ENCODE measurements at regions not wholly inside any gene's neighbourhood (a gene's known extent, or its start where the extent isn't known, plus 50 kb on each side); places are given as distances from the start of the nearest gene placed in this dataset.
"Not testable (repeated sequence)": the region's sequence is repeated elsewhere in the genome, so short reads cannot be mapped to it uniquely, and the experiment has no call there.

GRCh38 chr3:69657030-69657429, 82.2 kb upstream of the MITF start:
- not testable (repeated sequence) for H3K9me3 ChIP-seq (ENCODE audit: control insufficient read depth in 2 of 2, low read length in 2 of 2); H3K4me3 ChIP-seq (ENCODE audit: low read depth, low read length); H3K27me3 ChIP-seq (ENCODE audit: control insufficient read depth, insufficient read depth, low read length); H3K27me3 Mint-ChIP-seq; DNase-seq; H3K4me1 Mint-ChIP-seq; H3K36me3 ChIP-seq (ENCODE audit: control insufficient read depth, insufficient read depth, low read length); H3K36me3 Mint-ChIP-seq; ATAC-seq (ENCODE audit: low read depth in 2 of 2); H3K9me3 Mint-ChIP-seq; H3K4me1 ChIP-seq (ENCODE audit: control insufficient read depth, insufficient read depth, low read length, poor library complexity, severe bottlenecking); H3K4me3 Mint-ChIP-seq; H3K27ac Mint-ChIP-seq; H3K27ac ChIP-seq (ENCODE audit: insufficient read depth, low read length, poor library complexity, severe bottlenecking)

GRCh38 chr3:69651765-69652164, 87.5 kb upstream of the MITF start:
- no peaks in the 10 kb centered on the region for H3K4me1 ChIP-seq (ENCODE audit: control insufficient read depth, insufficient read depth, low read length, poor library complexity, severe bottlenecking)
- Mint-ChIP-seq H3K4me1 (peaks cover 0 to 2% (median 0%) of the 10 kb centered on the region in 4 donors), H3K27ac (no peak overlapping the region), H3K27me3 (no peaks in the 10 kb centered on the region), H3K36me3 (no peaks in the 10 kb centered on the region), H3K9me3 (peaks cover 0 to under 1% (median 0%) of the 10 kb centered on the region in 7 donors), H3K4me3 (no peak overlapping the region)
- H3K27me3 ChIP-seq (ENCODE audit: control insufficient read depth, insufficient read depth, low read length), result no peaks in the 10 kb centered on the region
- H3K4me3 ChIP-seq (ENCODE audit: low read depth, low read length), result no peak overlapping the region
- H3K27ac ChIP-seq (ENCODE audit: insufficient read depth, low read length, poor library complexity, severe bottlenecking), result no peak overlapping the region
- DNase-seq (no peak), ATAC-seq (ENCODE audit: low read depth in 2 of 2) (no peak)
- H3K9me3 ChIP-seq (ENCODE audit: control insufficient read depth in 2 of 2, low read length in 2 of 2), result no peaks in the 10 kb centered on the region
- H3K36me3 ChIP-seq (ENCODE audit: control insufficient read depth, insufficient read depth, low read length), result no peaks in the 10 kb centered on the region

DNA sequence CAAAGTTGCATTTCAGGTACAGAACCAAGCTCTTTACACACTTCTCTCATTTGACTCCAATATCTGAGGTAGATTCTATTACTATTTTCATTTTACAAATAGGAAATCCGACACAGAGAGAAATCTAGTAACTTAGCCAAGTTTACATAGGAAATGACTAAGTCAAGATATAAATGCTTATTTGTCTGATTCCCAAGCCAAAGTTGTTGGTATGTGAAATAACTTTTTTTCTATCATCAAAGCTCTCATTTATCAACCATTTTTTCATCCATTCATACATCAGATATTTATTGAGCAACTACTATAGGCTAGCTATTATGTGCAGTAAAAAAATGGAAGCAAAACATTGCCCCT, 89.2 kb upstream of the MITF start:
- Histone ChIP-seq H3K4me1 (ENCODE audit: control insufficient read depth, insufficient read depth, low read length, poor library complexity, severe bottlenecking) (no peaks in the 10 kb centered on the region), H3K4me3 (ENCODE audit: low read depth, low read length) (no peak overlapping the region), H3K27me3 (ENCODE audit: control insufficient read depth, insufficient read depth, low read length) (no peaks in the 10 kb centered on the region), H3K36me3 (ENCODE audit: control insufficient read depth, insufficient read depth, low read length) (no peaks in the 10 kb centered on the region), H3K27ac (ENCODE audit: insufficient read depth, low read length, poor library complexity, severe bottlenecking) (no peak overlapping the region), H3K9me3 (ENCODE audit: control insufficient read depth in 2 of 2, low read length in 2 of 2) (no peaks in the 10 kb centered on the region)
- no peaks in the 10 kb centered on the region for H3K36me3 Mint-ChIP-seq
- no peak overlapping the region for H3K27ac Mint-ChIP-seq
- no peak for DNase-seq
- ATAC-seq (ENCODE audit: low read depth in 2 of 2), result no peak
- no peak overlapping the region for H3K4me3 Mint-ChIP-seq
- H3K9me3 Mint-ChIP-seq, result peaks cover 0 to 3% (median 0%) of the 10 kb centered on the region in 7 donors
- H3K27me3 Mint-ChIP-seq, result no peaks in the 10 kb centered on the region
- no peaks in the 10 kb centered on the region for H3K4me1 Mint-ChIP-seq

GRCh38 chr3:69649120-69650065, 89.9 kb upstream of the MITF start:
- Histone ChIP-seq H3K9me3 (ENCODE audit: control insufficient read depth in 2 of 2, low read length in 2 of 2) (no peaks in the 10 kb centered on the region), H3K36me3 (ENCODE audit: control insufficient read depth, insufficient read depth, low read length) (no peaks in the 10 kb centered on the region), H3K27me3 (ENCODE audit: control insufficient read depth, insufficient read depth, low read length) (no peaks in the 10 kb centered on the region), H3K27ac (ENCODE audit: insufficient read depth, low read length, poor library complexity, severe bottlenecking) (no peak overlapping the region), H3K4me1 (ENCODE audit: control insufficient read depth, insufficient read depth, low read length, poor library complexity, severe bottlenecking) (no peaks in the 10 kb centered on the region), H3K4me3 (ENCODE audit: low read depth, low read length) (no peak overlapping the region)
- Mint-ChIP-seq H3K4me3 (no peak overlapping the region), H3K27ac (no peak overlapping the region), H3K9me3 (peaks cover 0 to 3% (median 0%) of the 10 kb centered on the region in 7 donors), H3K27me3 (no peaks in the 10 kb centered on the region), H3K36me3 (no peaks in the 10 kb centered on the region), H3K4me1 (no peaks in the 10 kb centered on the region)
- ATAC-seq (ENCODE audit: low read depth in 2 of 2) (no peak), DNase-seq (no peak)

DNA sequence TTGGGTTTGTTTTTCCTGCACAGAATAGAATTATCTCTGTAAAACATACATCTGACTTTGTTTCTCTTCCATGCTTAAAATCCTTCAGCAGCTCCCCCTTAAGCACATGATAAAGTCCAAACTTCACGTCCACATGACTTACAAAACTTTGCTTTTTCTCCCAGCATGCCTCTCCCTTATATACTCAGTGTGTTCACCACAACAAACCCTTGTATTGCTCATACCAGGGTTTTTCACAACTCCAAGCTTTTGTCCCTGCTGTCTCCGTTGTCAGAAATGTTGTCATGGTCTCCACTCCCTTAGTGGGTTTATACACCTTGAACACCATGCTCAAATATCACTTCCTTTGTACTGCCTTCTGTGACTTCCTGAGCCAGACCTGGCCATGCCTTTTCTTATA, 91.1 kb upstream of the MITF start:
- Histone ChIP-seq H3K9me3 (ENCODE audit: control insufficient read depth in 2 of 2, low read length in 2 of 2) (no peaks in the 10 kb centered on the region), H3K27me3 (ENCODE audit: control insufficient read depth, insufficient read depth, low read length) (no peaks in the 10 kb centered on the region), H3K36me3 (ENCODE audit: control insufficient read depth, insufficient read depth, low read length) (no peaks in the 10 kb centered on the region), H3K4me3 (ENCODE audit: low read depth, low read length) (no peak overlapping the region), H3K27ac (ENCODE audit: insufficient read depth, low read length, poor library complexity, severe bottlenecking) (no peak overlapping the region), H3K4me1 (ENCODE audit: control insufficient read depth, insufficient read depth, low read length, poor library complexity, severe bottlenecking) (no peaks in the 10 kb centered on the region)
- Mint-ChIP-seq H3K36me3 (no peaks in the 10 kb centered on the region), H3K4me3 (no peak overlapping the region), H3K9me3 (peaks cover 0 to 3% (median 0%) of the 10 kb centered on the region in 7 donors), H3K4me1 (no peaks in the 10 kb centered on the region), H3K27ac (no peak overlapping the region), H3K27me3 (no peaks in the 10 kb centered on the region)
- ATAC-seq (ENCODE audit: low read depth in 2 of 2) (no peak), DNase-seq (no peak)

- Histone ChIP-seq H3K36me3 (ENCODE audit: control insufficient read depth, insufficient read depth, low read length) (no peaks in the 10 kb centered on the region), H3K27me3 (ENCODE audit: control insufficient read depth, insufficient read depth, low read length) (no peaks in the 10 kb centered on the region), H3K27ac (ENCODE audit: insufficient read depth, low read length, poor library complexity, severe bottlenecking) (no peak overlapping the region), H3K4me1 (ENCODE audit: control insufficient read depth, insufficient read depth, low read length, poor library complexity, severe bottlenecking) (no peaks in the 10 kb centered on the region), H3K9me3 (ENCODE audit: control insufficient read depth in 2 of 2, low read length in 2 of 2) (no peaks in the 10 kb centered on the region), H3K4me3 (ENCODE audit: low read depth, low read length) (no peak overlapping the region)
- Mint-ChIP-seq H3K9me3 (peaks cover 0 to 3% (median 0%) of the 10 kb centered on the region in 7 donors), H3K27me3 (no peaks in the 10 kb centered on the region), H3K36me3 (no peaks in the 10 kb centered on the region), H3K4me1 (no peaks in the 10 kb centered on the region), H3K4me3 (no peak overlapping the region), H3K27ac (no peak overlapping the region)
- ATAC-seq (ENCODE audit: low read depth in 2 of 2) (no peak), DNase-seq (no peak)
Measured at GRCh38 chr3:69647511-69648110, 91.7 kb upstream of the MITF start.

DNA sequence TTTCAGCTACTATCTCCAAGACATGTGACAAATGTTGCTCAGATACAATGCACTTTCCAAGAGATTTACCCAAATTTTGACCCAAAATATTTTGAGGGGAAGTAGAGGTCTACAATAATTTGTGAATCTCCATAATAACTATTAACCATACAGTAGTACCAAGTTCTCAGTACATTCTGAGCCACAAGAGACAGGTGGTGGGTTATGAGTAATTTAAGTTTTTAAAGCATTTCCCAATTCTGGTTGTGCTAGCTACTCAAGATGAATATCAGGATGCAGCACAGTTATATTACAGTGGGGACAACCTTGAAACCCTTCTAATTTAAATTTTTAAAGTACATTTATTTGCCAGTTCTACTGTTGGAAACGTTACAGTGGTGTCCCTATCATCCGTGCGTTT, 92.2 kb upstream of the MITF start:
- no peak overlapping the region for H3K4me3 ChIP-seq (ENCODE audit: low read depth, low read length)
- no peaks in the 10 kb centered on the region for H3K9me3 ChIP-seq (ENCODE audit: control insufficient read depth in 2 of 2, low read length in 2 of 2)
- no peaks in the 10 kb centered on the region for H3K36me3 Mint-ChIP-seq
- H3K36me3 ChIP-seq (ENCODE audit: control insufficient read depth, insufficient read depth, low read length), result no peaks in the 10 kb centered on the region
- no peak for ATAC-seq (ENCODE audit: low read depth in 2 of 2)
- H3K27me3 Mint-ChIP-seq, result no peaks in the 10 kb centered on the region
- no peak overlapping the region for H3K4me3 Mint-ChIP-seq
- H3K4me1 ChIP-seq (ENCODE audit: control insufficient read depth, insufficient read depth, low read length, poor library complexity, severe bottlenecking), result no peaks in the 10 kb centered on the region
- no peak overlapping the region for H3K27ac Mint-ChIP-seq
- no peaks in the 10 kb centered on the region for H3K27me3 ChIP-seq (ENCODE audit: control insufficient read depth, insufficient read depth, low read length)
- no peaks in the 10 kb centered on the region for H3K4me1 Mint-ChIP-seq
- H3K9me3 Mint-ChIP-seq, result peaks cover 0 to 3% (median 0%) of the 10 kb centered on the region in 7 donors
- no peak overlapping the region for H3K27ac ChIP-seq (ENCODE audit: insufficient read depth, low read length, poor library complexity, severe bottlenecking)
- no peak for DNase-seq

All from CD4-positive, CD25-positive, alpha-beta regulatory T cell (primary cell).